ENCODE measurements at regions not wholly inside any gene's neighbourhood (a gene's known extent, or its start where the extent isn't known, plus 50 kb on each side); places are given as distances from the start of the nearest gene placed in this dataset.

DNA sequence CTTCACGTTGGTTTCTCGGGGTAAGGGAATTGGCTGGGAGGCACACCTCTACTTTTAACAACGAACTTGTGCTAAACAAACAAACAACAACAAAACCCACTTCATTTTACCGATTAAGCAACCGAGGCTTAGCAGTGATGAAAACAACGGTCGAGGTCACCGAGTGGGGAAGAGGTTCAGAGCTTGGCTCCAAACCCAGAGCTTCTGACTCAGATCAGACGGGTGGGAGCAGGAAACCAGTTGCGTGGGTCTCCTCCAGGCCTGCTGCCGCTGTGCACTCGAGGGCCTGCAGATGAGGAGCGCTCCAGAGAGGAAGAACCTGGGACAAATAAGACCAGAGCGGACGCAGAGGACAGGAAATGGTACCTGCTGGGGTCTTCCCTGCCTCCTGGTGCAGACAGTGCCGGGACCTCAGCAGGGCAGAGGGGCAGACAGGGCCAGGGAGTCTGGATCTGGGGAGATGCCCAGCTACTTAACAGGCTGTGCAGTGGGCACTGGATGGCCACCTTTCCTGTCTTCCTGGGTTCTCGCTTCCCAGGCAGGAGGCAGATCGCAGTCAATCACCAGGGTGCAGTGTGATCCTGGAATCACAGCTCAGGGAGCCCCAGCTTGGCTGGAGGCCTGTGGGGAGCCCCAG lies 99.0 kb upstream of the MEF2A start:
- TF ChIP-seq EP300 (IDR thresholded peaks at IDR 0.05) (no peak), POLR2A (IDR thresholded peaks at IDR 0.05) (no peak)

Measured in stomach (tissue), 4 donors.